RWPE1 (cell line): ENCODE measurements at regions not wholly inside any gene's neighbourhood (a gene's known extent, or its start where the extent isn't known, plus 50 kb on each side); places are given as distances from the start of the nearest gene placed in this dataset.
"Not testable (repeated sequence)": the region's sequence is repeated elsewhere in the genome, so short reads cannot be mapped to it uniquely, and the experiment has no call there.

Source experiments
- CTCF ChIA-PET: fragments of 350-600 bp; sonication (Branson Sonifier 250); formaldehyde crosslinking; extraction: SDS; loops from one replicate; lab custom pipeline; 2021; lab: Yijun Ruan, JAX
- POLR2A ChIA-PET: fragments of 400-600 bp; formaldehyde crosslinking; extraction: SDS; loops from one replicate; lab custom pipeline; 2020; ENCODE audit warnings: antibody characterized with exemption; ENCODE audit not compliant: low non-redundant PET; lab: Yijun Ruan, JAX
- DNase-seq: peaks from one replicate; pipeline ENCODE4 v3.0.0; 2012; ENCODE audit warnings: low spot score
- H3K27ac ChIP-seq: fragments of 450-650 bp; 2 replicates; pipeline ENCODE4 v1.5.1; 2017

- DNase-seq, POLR2A ChIA-PET, H3K27ac ChIP-seq, CTCF ChIA-PET: not testable (repeated sequence)
Measured at GRCh38 chr7:150111373-150112139, 211.6 kb upstream of the LRRC61 start.

- DNase-seq, CTCF ChIA-PET, H3K27ac ChIP-seq, POLR2A ChIA-PET: not testable (repeated sequence)
Measured at GRCh38 chr7:150113301-150113700, 209.9 kb upstream of the LRRC61 start.

GRCh38 chr7:150114591-150114990 is 208.6 kb upstream of the LRRC61 start:
- CTCF ChIA-PET, POLR2A ChIA-PET, H3K27ac ChIP-seq, DNase-seq: not testable (repeated sequence)

GRCh38 chr7:150119966-150120365 is 203.2 kb upstream of the LRRC61 start:
- H3K27ac ChIP-seq, DNase-seq, CTCF ChIA-PET: not testable (repeated sequence)

GRCh38 chr7:150125831-150126230 is 197.3 kb upstream of the LRRC61 start:
- DNase-seq, POLR2A ChIA-PET, H3K27ac ChIP-seq, CTCF ChIA-PET: not testable (repeated sequence)

More at GRCh38 chr7:150119966-150120365, 203.2 kb upstream of the LRRC61 start:
- POLR2A ChIA-PET: not testable (repeated sequence)

- CTCF ChIA-PET, DNase-seq, POLR2A ChIA-PET, H3K27ac ChIP-seq: not testable (repeated sequence)
Measured at GRCh38 chr7:150134451-150134850, 188.7 kb upstream of the LRRC61 start.

GRCh38 chr7:150135620-150136190 is 187.4 kb upstream of the LRRC61 start:
- DNase-seq, CTCF ChIA-PET, POLR2A ChIA-PET, H3K27ac ChIP-seq: not testable (repeated sequence)

GRCh38 chr7:150139840-150140239 is 183.3 kb upstream of the LRRC61 start:
- POLR2A ChIA-PET, DNase-seq, CTCF ChIA-PET, H3K27ac ChIP-seq: not testable (repeated sequence)

GRCh38 chr7:150141525-150142345 is 181.4 kb upstream of the LRRC61 start:
- POLR2A ChIA-PET, DNase-seq, H3K27ac ChIP-seq, CTCF ChIA-PET: not testable (repeated sequence)

GRCh38 chr7:150146124-150146523 is 177.0 kb upstream of the LRRC61 start:
- CTCF ChIA-PET, DNase-seq, H3K27ac ChIP-seq, POLR2A ChIA-PET: not testable (repeated sequence)

GRCh38 chr7:150147524-150147923 is 175.6 kb upstream of the LRRC61 start:
- H3K27ac ChIP-seq, DNase-seq, CTCF ChIA-PET, POLR2A ChIA-PET: not testable (repeated sequence)

GRCh38 chr7:150156015-150156414 is 167.1 kb upstream of the LRRC61 start:
- DNase-seq, CTCF ChIA-PET, POLR2A ChIA-PET, H3K27ac ChIP-seq: not testable (repeated sequence)

GRCh38 chr7:150158696-150159095 is 164.5 kb upstream of the LRRC61 start:
- POLR2A ChIA-PET, CTCF ChIA-PET, DNase-seq, H3K27ac ChIP-seq: not testable (repeated sequence)

GRCh38 chr7:150169515-150169914 is 153.6 kb upstream of the LRRC61 start:
- POLR2A ChIA-PET, CTCF ChIA-PET, DNase-seq, H3K27ac ChIP-seq: not testable (repeated sequence)

GRCh38 chr7:150169943-150170490 is 153.1 kb upstream of the LRRC61 start:
- CTCF ChIA-PET, DNase-seq, H3K27ac ChIP-seq, POLR2A ChIA-PET: not testable (repeated sequence)

GRCh38 chr7:150183602-150184001 is 139.6 kb upstream of the LRRC61 start:
- CTCF ChIA-PET, POLR2A ChIA-PET, DNase-seq, H3K27ac ChIP-seq: not testable (repeated sequence)

GRCh38 chr7:150189963-150190362 is 133.2 kb upstream of the LRRC61 start:
- POLR2A ChIA-PET: not testable (repeated sequence)

More at GRCh38 chr7:150189963-150190362, 133.2 kb upstream of the LRRC61 start:
- CTCF ChIA-PET, DNase-seq, H3K27ac ChIP-seq: not testable (repeated sequence)
